D341Med (cell line): ENCODE measurements at regions not wholly inside any gene's neighbourhood (a gene's known extent, or its start where the extent isn't known, plus 50 kb on each side); places are given as distances from the start of the nearest gene placed in this dataset.
"Not testable (repeated sequence)": the region's sequence is repeated elsewhere in the genome, so short reads cannot be mapped to it uniquely, and the experiment has no call there.

Experiments
- DNase-seq: peaks from one replicate; pipeline ENCODE4 v3.0.0; 2012; ENCODE audit warnings: low spot score

DNA sequence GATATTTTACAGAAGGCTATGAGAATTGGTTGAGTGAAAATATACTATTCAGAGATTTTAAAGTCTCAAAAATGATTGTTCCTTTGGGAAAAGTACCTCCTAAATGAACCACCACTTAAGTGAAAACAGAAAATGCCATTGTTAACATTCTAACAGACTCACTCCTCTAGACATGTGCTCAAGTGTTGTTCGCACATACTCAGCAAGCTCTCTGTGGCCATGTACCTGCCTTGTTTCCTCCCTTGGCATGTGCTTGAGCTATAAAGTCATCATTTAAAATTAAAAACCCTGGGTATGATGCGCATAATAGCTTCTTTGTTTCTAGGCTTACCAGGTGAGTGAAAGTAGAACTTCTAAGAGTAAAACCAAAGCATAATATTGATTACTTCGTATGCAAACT, 343.2 kb upstream of the VRK2 start:
- DNase-seq: no peak

GRCh38 chr2:57707794-57708193, 338.8 kb upstream of the VRK2 start:
- DNase-seq: not testable (repeated sequence)

- no peak for DNase-seq
Measured at GRCh38 chr2:57711991-57712390, 334.6 kb upstream of the VRK2 start.

DNA sequence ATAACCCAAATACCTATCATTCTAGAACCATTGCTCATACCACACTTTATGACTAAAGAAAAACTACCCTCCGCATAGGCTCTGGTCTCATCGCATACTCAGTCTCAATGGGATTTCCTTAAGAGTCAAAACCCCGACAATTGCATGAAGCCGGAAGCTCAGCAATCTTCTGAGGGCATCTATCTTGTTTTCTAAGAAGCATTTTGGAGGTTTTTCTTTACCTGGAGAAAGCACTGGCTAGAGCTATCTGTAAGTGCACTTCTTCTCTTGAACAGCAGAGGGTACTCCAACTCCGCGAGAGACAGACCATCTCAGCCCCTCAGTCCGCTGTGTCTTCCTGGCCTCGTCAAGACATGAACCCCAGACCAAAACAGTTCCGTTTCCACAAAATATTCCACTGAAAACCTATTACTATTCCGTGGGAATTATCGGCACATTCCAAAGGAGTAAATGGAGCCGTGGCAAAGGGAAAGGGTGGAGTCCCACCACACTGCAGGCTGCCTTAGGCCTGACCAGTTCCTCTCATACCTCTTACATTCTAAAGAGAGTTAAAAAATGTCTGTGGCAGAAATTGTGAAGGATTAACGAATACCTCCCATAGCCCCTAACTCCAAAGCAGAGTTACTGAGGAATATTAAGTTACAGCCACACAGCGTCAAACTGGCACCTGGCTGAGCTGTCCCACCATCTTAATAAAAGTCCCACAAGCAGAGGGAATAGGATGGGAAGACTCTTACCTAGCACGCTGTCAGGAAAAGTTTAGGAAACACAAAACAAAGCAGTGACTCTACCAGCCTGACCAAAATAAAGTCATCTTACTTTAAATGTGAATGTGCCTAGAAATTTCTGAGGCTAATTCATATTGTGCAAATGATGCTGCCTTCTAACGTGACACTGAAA, 325.6 kb upstream of the VRK2 start:
- peak; percentile 73 for DNase-seq

DNA sequence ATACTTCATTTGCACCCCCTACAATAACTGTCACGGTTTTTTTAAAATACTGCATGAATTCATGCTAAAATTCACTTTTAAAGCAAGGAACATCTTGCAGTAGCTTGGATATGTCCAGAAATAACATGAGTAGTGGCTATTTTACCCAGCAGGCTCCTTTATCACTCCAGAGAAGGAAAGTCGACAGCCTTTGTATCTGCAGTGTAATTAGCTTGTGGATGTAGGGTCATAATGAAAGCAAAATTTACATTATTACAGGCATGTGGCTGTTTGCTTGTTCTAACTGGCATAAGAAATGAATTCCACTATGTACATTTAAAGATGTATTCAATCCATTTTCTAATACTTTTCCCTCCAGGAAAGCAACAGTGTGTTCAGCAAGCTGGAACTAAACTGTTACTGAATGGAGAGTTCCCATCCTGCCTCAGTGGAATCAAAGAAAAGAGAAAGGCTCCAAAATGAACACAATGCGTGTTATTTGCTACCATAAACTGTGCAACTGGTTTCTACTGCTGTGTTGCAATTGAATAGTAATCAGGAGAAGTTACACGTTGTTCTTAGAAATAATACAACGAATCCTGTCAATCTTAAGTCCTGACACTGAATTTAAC, 321.2 kb upstream of the VRK2 start:
- DNase-seq: no peak

GRCh38 chr2:57726294-57726693, 320.3 kb upstream of the VRK2 start:
- no peak for DNase-seq

GRCh38 chr2:57728691-57729090, 317.9 kb upstream of the VRK2 start:
- no peak for DNase-seq

- no peak for DNase-seq
Measured at GRCh38 chr2:57733956-57734355, 312.6 kb upstream of the VRK2 start.

DNA sequence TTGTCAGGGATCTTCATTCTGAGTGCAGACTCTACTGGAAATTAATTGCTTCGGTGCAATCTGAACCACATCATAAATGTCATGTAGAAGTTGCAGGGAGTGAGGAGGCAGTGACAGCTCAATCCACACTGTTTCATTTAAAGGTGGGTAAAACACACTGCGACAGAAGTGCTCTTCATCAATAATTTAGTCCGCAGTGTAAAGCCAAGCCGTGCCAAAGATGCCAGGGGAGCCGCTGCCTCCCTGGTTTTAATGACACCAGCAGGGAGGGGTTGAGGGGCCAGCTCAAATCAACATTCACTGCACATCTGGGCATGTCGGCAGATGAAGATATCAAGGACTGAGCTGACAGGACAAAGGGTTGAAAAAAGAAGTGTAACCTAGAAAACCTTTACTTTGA, 305.7 kb upstream of the VRK2 start:
- no peak for DNase-seq

- no peak for DNase-seq
Measured at GRCh38 chr2:57753636-57754035, 293.0 kb upstream of the VRK2 start.

- no peak for DNase-seq
Measured at GRCh38 chr2:57758686-57759085, 287.9 kb upstream of the VRK2 start.

- no peak for DNase-seq
Measured at GRCh38 chr2:57759131-57759530, 287.5 kb upstream of the VRK2 start.

GRCh38 chr2:57759822-57760300, 286.7 kb upstream of the VRK2 start:
- DNase-seq: peak; percentile 88

GRCh38 chr2:57760381-57760801, 286.2 kb upstream of the VRK2 start:
- DNase-seq: no peak

DNA sequence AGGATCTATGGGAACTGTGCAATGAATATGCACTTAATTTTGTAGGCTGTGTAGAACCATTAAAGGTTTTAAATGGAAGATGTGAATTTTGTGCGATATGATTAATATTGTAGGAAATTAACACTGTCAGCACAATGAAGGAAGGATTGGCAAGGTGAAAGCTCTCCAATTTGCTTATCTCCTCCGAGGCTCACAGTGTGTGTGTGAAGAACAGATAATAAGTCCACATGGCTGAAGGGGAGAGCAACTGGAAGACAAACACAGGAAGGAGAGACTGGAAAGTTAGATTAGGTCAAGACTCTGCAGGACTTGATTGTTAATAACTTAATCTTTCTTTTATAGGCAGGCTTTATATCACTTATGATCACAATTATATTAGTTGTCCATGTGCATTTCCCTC, 269.7 kb upstream of the VRK2 start:
- no peak for DNase-seq

DNA sequence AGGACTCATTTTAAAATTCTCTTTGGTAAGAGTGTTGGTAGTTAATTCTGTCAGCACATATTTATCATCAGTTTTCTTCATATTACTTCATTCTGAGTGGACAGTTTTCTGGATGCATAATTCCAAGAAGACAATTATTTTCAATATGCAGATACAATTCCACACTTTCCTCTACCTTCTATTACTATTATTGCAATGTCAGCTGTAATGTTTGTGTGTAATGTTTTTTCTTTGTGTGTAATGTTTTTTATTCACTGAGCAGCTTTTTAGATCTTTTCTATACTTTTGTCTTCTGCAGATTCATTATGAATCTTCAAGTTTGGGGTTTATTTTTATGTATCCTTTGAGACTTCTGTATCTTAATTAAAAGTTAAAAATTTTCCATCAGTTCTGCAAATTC, 264.0 kb upstream of the VRK2 start:
- DNase-seq: no peak

GRCh38 chr2:57793310-57793709, 253.3 kb upstream of the VRK2 start:
- no peak for DNase-seq

DNA sequence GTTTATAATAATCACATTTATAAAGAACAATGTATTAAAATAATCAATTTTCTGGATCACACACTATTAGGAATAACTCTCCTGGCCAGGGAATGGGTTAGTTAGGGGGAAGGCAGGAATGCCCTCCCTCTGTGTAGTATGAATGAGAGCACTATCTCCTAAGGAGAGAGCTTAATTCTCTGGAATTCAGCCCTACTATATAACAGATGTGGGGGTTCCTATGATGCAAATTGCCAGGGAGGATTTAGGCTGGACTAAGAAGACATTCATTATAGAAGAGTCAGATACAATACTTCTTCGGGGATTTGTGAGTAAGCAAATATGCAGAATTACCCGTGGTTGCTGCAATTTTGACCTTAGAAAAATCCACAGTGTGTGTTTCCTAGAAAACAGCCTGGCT, 250.1 kb upstream of the VRK2 start:
- no peak for DNase-seq

DNA sequence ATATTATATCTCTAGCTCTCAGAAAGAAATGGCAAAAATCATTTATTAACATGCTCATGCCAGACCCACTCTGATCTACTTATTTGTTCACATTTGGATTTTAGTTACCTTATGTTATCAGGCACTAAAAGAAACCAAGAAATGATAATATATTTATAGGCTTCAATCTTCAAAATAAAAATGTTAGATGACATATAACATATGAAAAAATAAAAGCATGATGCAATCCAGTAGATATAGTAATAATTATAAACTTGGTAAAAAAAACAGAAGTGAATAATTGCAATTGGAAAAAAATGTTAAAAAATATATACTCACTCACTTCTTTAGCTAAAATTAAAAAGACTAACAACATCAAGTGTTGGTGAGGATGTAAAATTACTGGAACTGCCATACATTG, 248.3 kb upstream of the VRK2 start:
- no peak for DNase-seq

- DNase-seq: peak; percentile 9
Measured at GRCh38 chr2:57802243-57802642, 244.4 kb upstream of the VRK2 start.

GRCh38 chr2:57804971-57805370, 241.6 kb upstream of the VRK2 start:
- no peak for DNase-seq

GRCh38 chr2:57806449-57806968, 240.1 kb upstream of the VRK2 start:
- DNase-seq: no peak

DNA sequence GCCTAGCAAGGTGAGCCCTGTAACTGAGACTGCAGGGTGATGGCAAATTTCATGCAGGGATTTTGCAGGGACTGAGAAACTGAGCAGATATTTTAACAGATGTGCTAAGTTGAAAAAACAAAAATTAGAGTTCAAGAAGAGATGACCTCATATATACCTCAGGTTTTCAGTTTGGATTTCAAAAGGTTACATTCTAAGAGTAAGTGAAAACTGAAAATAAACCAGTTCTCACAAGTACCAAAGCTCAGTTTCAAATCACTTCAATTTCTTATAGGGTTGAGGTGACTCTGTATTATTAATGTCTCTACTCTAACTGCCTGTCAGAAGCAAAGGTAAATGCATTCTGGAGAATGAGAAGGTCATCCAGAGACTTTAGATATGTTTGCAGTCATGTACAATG, 237.4 kb upstream of the VRK2 start:
- no peak for DNase-seq
